Occipital lobe (tissue), 1 donor: ENCODE measurements at regions not wholly inside any gene's neighbourhood (a gene's known extent, or its start where the extent isn't known, plus 50 kb on each side); places are given as distances from the start of the nearest gene placed in this dataset.

Source experiments
- DNase-seq: peaks from one replicate; lab custom pipeline; 2025; lab: John Stamatoyannopoulos, UW

DNA sequence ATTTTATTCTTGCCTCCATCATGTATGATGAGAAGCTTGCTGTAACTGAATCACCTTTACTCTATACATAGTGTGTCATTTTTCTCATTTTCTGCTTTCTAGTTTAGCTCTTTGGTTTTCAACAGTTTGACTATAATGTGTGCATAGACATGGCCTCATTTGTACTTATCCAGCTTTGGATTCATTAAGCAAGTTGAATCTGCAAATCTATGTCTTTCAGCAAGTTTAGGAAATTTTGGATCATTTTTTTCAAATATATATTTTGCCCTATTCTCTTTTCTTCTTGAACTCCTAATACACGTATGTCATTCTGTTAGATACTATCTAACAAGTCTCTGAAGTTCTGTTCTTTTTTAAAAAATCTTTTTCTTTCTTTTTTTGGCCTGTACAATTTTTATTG lies 57.8 kb downstream of the PRLHR start:
- DNase-seq, result no peak

GRCh38 chr10:118534136-118534535 lies 61.3 kb downstream of the PRLHR start:
- no peak for DNase-seq

GRCh38 chr10:118531105-118531852 lies 64.2 kb downstream of the PRLHR start:
- DNase-seq, result no peak

DNA sequence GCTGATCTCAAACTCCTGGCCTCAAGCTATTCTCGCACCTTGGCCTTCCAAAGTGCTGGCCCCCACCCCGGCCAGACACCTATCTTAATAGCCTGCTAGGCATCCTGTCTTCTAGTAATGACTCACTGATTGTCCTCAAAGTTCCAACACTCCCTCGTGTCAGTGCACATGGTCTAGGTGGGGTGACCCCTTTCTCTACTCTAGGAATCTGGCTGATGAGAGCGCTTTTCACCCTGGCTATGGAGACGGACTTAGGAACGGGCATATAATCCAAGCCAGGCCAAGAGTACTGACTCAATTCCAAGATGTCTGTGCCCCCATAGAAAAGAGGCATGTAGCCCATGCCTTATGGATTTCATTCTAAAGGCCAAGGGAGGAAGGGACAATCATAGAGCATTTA lies 67.0 kb downstream of the PRLHR start:
- no peak for DNase-seq

DNA sequence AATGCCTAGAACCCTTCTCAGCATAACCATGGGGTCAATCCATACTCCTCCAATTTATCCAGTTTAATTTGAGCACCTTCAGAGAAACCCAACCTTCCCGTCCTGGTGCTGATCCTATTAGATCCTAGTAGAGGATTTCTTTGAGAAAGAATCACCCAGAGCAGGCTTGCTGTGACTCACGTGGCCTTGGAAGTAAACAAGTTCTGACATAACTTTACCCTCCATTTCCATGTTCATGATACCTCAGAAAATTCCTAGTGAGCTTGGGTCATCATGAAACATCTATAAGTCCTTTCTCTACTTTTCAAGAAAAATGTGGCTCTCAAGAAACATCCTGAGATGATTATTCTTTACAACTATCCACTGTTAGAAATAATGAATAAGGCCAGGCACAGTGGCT lies 71.7 kb downstream of the PRLHR start:
- no peak for DNase-seq

DNA sequence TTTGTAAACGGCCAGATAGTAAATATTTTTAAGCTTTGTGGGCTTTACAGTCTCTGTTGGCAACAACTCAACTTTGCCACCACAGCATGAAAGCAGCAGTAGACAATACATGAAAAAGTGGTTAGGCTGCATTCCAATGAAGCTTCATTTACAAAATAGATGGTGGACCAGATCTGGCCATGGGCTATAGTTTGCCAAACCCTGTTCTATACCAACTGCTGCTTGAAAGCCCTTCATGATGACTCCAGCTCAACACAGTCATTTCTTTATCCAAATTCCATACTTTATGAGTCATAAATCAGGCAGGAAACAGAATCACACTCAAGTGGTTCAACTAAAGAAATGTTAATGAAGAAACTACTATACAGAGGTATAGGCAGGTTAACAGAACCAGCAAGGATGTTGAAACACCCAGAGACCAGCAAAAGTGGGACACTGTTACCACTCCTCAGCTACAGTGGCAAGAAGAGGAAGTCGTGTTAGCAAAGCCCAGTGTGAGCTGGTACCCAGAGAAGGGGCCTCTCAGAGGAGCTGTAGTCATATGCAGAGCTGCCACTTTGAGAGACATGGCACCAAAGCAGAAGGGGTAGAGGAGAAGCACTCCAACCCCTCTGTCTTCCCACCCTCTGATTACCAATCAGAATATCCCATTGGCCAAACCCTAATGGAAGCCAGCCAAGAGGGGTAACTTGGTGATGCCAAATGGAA lies 72.5 kb downstream of the PRLHR start:
- DNase-seq, result no peak

- no peak for DNase-seq
Observed at GRCh38 chr10:118521415-118522117, 73.9 kb downstream of the PRLHR start.

GRCh38 chr10:118520116-118520742 lies 75.2 kb downstream of the PRLHR start:
- no peak for DNase-seq

DNA sequence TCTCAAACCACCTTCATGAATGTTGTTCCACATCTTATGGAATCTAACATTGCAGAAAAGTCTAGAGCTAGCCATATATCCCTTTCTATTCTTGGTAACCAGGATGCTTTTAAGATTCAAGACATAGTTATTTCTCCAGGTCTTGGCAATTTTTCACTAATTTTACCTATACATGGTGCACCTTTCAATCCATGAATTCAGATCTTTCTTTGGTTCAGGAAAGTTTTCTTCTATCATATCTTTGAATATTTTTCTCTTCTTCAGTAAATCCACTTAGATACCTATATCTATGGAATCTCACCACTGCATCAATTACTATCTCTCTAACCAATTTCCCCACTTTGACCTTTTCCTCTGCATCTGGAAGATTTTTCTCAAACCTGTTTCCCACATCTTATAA lies 77.4 kb downstream of the PRLHR start:
- DNase-seq, result no peak

GRCh38 chr10:118516716-118517115 lies 78.7 kb downstream of the PRLHR start:
- no peak for DNase-seq

DNA sequence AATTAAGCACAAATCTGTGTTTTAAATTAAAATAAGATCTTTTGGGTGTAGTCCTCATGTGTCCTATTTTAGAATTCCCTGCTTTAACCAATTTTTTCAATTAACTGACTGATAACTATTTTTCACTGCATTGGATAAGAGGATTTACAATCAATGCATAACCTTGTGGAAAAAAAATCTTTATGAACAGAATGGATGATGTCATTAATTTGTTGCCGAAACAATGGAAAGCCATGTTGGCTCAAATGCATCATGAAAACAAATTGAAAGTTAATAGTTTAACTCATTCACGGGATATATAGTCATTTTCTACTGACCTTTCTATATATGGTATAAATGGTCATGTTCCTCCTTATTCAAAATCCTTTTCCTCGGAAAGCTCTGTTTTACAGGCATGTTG lies 82.3 kb downstream of the PRLHR start:
- no peak for DNase-seq

DNA sequence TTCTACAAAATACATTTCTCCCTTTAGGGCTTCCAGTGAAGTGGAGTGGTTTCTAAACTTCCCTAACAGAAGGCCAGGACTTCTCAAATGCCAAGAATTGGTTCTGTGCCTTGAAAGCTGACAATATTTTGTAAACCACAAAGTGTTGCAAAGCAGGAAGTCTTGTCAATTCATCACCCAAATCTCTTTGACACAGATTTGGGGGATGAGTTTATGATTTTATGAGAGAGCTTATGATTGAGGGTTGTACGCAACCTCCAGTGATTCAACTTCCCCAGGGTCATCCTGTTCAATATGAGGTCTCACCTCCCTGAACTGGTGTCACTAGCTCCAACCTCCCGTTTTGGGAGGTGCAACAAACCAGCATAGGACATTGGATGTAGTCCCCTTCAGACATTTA lies 83.7 kb downstream of the PRLHR start:
- no peak for DNase-seq

GRCh38 chr10:118508863-118509262 lies 86.6 kb downstream of the PRLHR start:
- no peak for DNase-seq

- no peak for DNase-seq
Observed at GRCh38 chr10:118508355-118508754, 87.1 kb downstream of the PRLHR start.

DNA sequence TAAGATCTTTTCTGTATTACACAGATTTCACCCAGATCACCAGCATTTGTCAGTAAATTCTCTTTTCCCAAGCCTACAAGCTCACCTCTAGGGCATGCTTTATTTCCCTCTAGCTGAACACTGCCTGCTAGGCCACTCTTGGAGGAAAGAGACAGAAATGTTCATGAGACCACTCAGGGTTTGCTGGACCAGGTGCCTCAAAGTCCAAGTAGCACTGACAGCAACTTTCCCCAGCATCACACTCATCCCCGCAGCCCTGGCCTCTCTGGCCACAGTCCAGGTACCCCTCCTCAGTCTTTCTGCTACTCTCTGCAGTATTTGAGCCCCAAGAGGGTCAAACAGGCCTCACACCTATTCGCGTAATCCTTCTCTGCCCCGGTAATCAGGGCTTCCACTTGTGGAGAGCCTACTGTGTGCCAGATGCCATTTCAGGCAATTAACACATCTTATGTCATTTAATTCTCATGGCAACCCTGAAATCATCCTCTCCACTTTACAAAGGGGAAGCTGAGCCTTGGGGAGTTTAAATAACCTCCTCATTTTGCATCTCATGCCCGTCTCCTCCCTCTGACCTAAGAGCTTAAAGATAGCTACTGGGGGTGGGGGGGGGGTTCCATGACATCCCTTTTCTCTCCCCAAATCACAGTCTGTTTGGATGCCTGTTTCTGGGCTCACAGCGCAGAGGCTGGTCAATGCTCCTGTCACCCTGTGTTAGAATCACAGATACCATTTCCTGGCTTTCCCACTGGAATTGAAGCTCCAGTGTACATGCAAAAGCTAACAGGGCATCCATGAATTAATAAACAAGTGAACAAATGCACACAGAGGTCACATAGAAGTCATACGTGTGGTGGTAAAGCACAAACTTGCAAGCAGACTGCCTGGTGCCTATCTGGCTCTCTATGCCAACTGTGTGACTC lies 88.5 kb downstream of the PRLHR start:
- DNase-seq, result no peak

DNA sequence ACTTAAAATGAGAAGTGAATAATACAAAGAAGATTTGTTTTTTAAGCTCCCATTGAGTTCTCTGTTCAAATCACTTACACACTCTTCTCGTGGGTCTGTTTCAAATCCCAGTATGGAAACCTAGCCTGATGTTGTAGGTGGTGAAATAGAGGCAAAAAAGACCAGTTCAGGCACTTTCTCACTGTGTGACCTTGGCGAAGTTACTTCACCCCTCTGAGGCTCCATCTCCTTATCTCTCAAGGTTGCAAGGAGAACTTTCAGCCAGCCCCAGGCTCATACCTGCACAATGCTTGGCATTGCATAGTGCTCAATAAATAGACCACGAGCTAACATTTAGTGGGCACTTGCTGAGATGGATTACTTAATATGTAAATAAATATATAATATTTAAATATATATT lies 90.1 kb downstream of the PRLHR start:
- no peak for DNase-seq

DNA sequence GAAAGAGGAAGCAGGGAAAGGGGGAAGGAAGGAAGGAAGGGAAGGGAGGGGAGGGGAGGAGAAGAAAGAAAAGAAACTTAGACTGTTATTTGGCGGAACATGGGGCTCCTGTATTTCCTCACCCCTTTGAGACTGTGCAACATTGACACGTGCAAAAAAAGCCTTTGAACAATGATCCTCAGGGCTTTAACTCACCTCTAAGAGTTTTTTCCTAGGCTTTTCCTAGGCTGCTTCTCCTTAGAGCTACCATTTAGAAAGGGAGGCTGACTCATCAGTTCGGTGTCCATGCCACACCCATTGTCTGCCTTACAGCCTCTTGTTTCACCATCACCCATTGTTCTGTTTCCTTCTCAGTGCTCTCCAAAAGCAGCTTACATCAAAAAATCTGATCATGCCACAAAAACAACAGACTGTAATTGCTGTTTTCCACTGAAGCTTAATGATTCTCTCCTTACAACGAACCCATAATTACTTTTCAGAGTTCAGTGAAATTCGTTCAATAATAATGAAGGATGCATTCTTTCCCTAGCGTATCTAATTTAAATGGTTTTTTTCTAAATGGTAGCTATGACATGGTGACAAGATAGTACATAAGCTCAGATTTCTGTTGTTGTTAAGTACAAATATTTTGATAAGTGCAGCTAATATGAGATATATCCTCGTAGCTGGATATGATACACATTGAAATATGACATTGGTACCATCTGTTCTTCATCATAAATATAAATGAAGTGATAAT lies 90.8 kb downstream of the PRLHR start:
- DNase-seq, result no peak

DNA sequence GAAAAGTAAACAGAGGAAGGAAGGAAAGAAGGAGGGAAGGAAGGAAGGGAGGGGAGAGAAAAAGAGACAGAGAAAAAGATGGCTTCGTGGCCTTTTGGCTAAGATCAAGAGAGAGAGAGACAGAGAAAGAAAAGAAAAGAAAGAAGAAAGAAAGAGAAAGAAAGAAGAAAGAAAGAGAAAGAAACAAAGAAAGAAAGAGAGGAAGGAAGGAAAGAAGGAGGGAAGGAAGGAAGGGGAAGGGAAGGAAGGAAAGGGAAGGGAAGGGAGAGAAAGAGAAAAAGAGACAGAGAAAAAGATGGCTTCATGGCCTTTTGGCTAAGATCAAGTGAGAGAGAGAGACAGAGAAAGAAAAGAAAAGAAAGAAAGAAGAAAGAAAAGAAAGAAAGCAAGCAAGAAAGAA lies 91.4 kb downstream of the PRLHR start:
- no peak for DNase-seq

- no peak for DNase-seq
Observed at GRCh38 chr10:118503192-118503591, 92.3 kb downstream of the PRLHR start.
